HUES6 (cell line): ENCODE measurements at regions not wholly inside any gene's neighbourhood (a gene's known extent, or its start where the extent isn't known, plus 50 kb on each side); places are given as distances from the start of the nearest gene placed in this dataset.

Source experiments
- H3K27ac ChIP-seq: 2 replicates; pipeline ENCODE4 v1.7.0; 2013; ENCODE audit warnings: low read depth, mild to moderate bottlenecking, low read length, inconsistent platforms
- H3K27me3 ChIP-seq: 2 replicates; pipeline ENCODE4 v1.6.1; 2013; ENCODE audit warnings: low read length; ENCODE audit not compliant: control insufficient read depth, insufficient read depth
- H3K36me3 ChIP-seq: 2 replicates; pipeline ENCODE4 v1.6.1; 2013; ENCODE audit warnings: low read length; ENCODE audit not compliant: control insufficient read depth, insufficient read depth
- H3K4me1 ChIP-seq: 2 replicates; pipeline ENCODE4 v1.6.1; 2013; ENCODE audit warnings: low read length; ENCODE audit not compliant: control insufficient read depth, insufficient read depth
- H3K4me3 ChIP-seq: 2 replicates; pipeline ENCODE4 v1.5.1; 2013; ENCODE audit warnings: low read depth, low read length
- H3K9ac ChIP-seq: one replicate; pipeline ENCODE4 v1.6.1; 2013; ENCODE audit warnings: mild to moderate bottlenecking, low read length
- H3K9me3 ChIP-seq: 2 replicates; pipeline ENCODE4 v1.6.1; 2013; ENCODE audit warnings: low read depth, low read length; ENCODE audit not compliant: control insufficient read depth, insufficient read depth

DNA sequence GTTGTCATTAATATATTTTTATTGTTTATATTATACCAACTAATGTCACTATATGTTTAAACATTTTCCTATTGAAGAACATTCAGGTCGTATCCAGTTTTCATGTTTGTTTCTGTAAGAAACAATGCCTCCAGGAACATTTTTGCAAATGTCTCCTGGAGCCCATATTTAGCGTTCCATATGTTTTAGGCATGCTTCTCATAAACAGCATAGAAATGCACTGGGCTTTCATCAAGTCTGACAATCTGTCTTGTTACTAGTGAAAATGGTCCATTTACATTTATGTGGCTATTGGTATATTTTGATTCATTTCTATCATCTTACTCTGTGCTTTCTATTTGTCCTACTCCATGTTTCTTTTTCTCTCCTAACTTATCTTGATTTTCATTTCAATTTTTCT is 431.7 kb downstream of the TFAP2A start:
- Histone ChIP-seq H3K9ac (no peak overlapping the region), H3K4me1 (no peaks in the 10 kb centered on the region), H3K4me3 (no peak overlapping the region), H3K27me3 (no peaks in the 10 kb centered on the region), H3K9me3 (peaks cover 5% of the 10 kb centered on the region; the same call in 1 of the 2 replicates), H3K36me3 (no peaks in the 10 kb centered on the region), H3K27ac (no peak overlapping the region)

DNA sequence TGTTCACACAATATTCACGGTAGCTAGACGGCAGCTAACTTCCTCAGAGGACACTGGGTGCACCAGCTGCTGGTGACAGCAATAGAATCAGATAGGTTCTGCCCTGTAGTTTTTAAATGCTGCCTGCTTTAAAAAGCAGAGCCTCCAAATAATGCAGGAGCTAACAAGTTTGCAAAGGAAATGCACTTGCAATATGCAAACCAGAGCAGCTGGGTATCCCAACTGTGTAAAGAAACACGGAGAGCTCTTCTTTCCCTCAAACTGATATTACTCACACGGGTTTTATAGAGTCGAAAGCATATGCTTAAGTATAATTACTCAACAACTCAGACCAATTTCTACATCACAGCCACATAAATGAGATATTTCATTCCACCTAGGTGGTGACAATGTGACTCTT is 432.7 kb downstream of the TFAP2A start:
- no peak overlapping the region for H3K9ac ChIP-seq
- H3K4me3 ChIP-seq = no peak overlapping the region
- H3K9me3 ChIP-seq = peaks cover 5% of the 10 kb centered on the region; the same call in 1 of the 2 replicates
- no peaks in the 10 kb centered on the region for H3K27me3 ChIP-seq
- no peak overlapping the region for H3K27ac ChIP-seq
- H3K4me1 ChIP-seq = no peaks in the 10 kb centered on the region
- H3K36me3 ChIP-seq = no peaks in the 10 kb centered on the region

DNA sequence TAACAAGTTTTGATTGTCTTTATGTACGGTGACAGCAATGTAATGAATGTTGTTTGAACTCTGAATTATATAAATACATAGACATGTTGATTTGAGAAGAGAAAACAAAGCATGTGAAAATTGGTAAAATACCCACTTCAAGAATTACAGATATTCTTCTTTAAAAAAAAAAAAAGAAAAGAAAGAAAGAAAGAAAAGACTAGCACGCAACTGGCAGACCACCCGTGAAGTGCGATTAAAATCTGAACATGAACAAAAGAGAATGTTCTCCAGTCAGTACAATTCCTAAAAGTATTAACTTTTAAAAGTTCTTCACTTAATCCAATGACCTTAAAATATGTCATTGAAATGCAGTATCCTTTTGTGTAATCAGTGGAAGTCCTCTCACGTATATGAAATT is 434.9 kb downstream of the TFAP2A start:
- H3K27me3 ChIP-seq = no peaks in the 10 kb centered on the region
- peaks cover 5% of the 10 kb centered on the region; the same call in 1 of the 2 replicates for H3K9me3 ChIP-seq
- no peak overlapping the region for H3K4me3 ChIP-seq
- no peaks in the 10 kb centered on the region for H3K4me1 ChIP-seq
- H3K9ac ChIP-seq = no peak overlapping the region
- H3K36me3 ChIP-seq = no peaks in the 10 kb centered on the region
- H3K27ac ChIP-seq = no peak overlapping the region

DNA sequence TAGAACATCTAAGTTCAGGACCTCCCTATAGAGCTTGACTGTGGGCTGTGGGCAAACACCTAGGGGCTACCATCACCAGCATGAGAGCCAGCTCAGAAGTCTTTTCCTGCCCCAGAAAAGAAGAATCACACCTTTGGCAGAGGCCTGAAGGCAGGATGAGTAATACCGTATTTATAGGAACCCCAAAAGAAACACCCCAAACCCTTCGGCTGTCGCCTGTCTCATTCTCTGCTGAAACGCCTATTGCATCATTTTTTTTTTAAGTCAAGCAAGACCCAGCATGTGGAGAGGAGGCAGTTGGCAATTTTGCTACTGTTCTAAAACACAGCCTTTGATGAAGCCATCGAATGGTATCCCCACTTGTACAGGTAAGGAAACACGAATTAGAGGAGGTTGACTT is 436.4 kb downstream of the TFAP2A start:
- no peaks in the 10 kb centered on the region for H3K27me3 ChIP-seq
- no peaks in the 10 kb centered on the region for H3K4me1 ChIP-seq
- H3K4me3 ChIP-seq = no peak overlapping the region
- no peak overlapping the region for H3K9ac ChIP-seq
- H3K27ac ChIP-seq = no peak overlapping the region
- H3K9me3 ChIP-seq = no peaks in the 10 kb centered on the region
- no peaks in the 10 kb centered on the region for H3K36me3 ChIP-seq

DNA sequence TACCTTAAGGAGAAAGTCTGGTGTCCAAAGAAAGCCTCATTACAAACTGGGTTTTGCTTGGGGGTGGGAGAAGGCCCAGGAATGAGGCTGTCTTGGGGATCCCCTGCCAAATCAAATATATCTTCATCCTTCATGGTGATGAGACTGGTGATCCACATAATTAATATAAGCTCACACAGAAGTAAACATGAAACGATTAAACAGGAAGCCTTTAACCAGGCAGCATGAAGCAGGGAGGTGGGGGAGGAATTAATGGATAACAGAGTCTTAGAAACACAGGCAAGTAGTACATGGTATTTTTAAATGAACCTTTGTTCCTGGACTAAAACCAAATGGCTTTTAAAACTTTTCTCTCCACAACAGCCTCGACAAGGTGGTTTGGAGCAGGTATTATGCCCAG is 437.5 kb downstream of the TFAP2A start:
- H3K4me1 ChIP-seq = no peaks in the 10 kb centered on the region
- no peaks in the 10 kb centered on the region for H3K27me3 ChIP-seq
- no peaks in the 10 kb centered on the region for H3K9me3 ChIP-seq
- H3K27ac ChIP-seq = no peak overlapping the region
- no peaks in the 10 kb centered on the region for H3K36me3 ChIP-seq
- H3K4me3 ChIP-seq = no peak overlapping the region
- no peak overlapping the region for H3K9ac ChIP-seq

DNA sequence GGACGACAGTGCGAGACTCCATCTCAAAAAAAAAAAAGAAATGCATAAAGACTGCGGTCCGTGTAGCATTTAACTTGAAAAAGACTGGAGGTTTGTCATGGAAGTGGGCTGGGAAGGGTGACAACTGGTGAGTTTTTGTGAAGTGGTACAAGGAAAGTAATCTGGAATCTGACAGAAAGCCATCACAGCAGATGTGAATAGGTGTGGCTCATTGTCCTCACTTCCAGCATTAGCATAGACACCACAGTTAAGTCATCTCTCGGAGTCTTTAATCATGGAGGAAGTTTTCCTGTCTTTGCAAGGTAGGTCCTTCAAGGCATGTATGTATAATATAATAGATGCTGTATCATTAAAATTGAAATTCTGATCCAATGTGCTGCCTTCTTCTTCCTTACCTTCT is 453.2 kb downstream of the TFAP2A start:
- Histone ChIP-seq H3K27ac (no peak overlapping the region), H3K4me1 (no peaks in the 10 kb centered on the region), H3K36me3 (no peaks in the 10 kb centered on the region), H3K9me3 (no peaks in the 10 kb centered on the region), H3K27me3 (no peaks in the 10 kb centered on the region), H3K9ac (no peak overlapping the region), H3K4me3 (no peak overlapping the region)

DNA sequence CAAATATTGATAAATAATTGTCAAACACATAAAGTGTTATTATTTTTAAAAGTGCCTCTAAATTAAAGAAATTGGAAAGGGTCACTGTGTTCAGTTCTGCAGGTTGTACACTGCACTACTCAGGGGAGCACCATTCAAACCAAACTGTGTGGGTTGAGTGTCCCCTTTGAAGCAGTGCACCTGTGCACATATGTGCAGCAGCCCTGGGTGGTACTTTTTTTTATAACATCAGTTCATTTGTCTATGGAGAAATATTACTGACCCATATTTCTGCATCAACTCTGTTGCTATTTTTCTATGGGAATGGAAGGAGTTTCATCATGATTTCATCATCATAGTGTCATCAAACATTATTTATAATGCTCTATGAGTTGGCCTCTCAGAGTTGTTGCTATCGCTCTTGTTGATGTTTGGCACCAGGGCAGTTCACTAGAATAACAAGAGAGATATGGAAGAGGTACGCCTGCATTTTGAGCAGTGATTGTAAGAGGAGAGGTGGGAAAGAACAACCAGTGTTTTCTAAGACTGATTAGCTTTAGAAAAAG is 457.6 kb downstream of the TFAP2A start:
- H3K4me1 ChIP-seq = no peaks in the 10 kb centered on the region
- H3K27ac ChIP-seq = no peak overlapping the region
- H3K9ac ChIP-seq = no peak overlapping the region
- no peaks in the 10 kb centered on the region for H3K36me3 ChIP-seq
- H3K27me3 ChIP-seq = no peaks in the 10 kb centered on the region
- H3K4me3 ChIP-seq = no peak overlapping the region
- no peaks in the 10 kb centered on the region for H3K9me3 ChIP-seq

DNA sequence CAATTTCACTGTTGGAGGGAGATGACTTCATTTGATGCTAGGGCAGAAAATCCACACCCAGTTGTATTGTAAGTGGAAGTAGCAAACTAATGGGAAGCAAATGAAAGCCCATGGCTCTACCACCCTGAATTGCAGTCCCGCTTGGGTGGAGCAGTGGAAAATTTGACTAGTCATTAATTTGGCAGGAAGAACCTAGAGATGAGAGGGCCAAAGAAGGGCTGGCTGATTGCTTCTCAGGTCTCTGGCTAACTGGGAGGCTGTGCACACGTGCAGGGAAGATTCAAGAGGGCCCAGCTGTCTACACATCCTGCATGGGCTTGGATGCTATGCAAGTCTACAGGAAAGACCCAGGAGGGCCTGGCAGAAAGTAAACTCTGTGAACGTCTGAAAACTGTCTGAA is 466.2 kb downstream of the TFAP2A start:
- no peaks in the 10 kb centered on the region for H3K27me3 ChIP-seq
- H3K9me3 ChIP-seq = no peaks in the 10 kb centered on the region
- no peak overlapping the region for H3K4me3 ChIP-seq
- no peaks in the 10 kb centered on the region for H3K36me3 ChIP-seq
- H3K4me1 ChIP-seq = no peaks in the 10 kb centered on the region
- no peak overlapping the region for H3K27ac ChIP-seq
- H3K9ac ChIP-seq = no peak overlapping the region

DNA sequence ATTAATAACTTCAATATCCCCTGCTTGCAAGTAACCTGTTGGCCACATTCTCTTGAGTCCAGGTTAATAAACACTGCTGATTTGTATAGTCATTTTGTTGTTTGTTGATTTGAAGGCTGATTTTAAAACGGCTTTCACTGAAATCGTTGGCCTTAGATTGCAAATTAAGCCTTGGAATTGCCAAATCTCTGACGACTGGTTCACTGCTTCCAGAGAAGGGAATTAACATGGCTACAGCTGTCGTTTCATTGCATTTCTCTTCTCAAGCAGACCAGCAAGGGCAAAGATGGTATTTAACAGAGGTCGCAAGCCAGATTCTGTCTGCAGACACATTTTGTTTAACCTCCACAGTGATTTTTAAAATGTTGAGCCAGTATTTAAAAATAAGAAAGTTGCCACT is 470.9 kb downstream of the TFAP2A start:
- H3K9ac ChIP-seq = no peak overlapping the region
- no peaks in the 10 kb centered on the region for H3K4me1 ChIP-seq
- no peaks in the 10 kb centered on the region for H3K27me3 ChIP-seq
- peaks cover 3% of the 10 kb centered on the region; the same call in 1 of the 2 replicates for H3K9me3 ChIP-seq
- H3K27ac ChIP-seq = no peak overlapping the region
- H3K4me3 ChIP-seq = no peak overlapping the region
- no peaks in the 10 kb centered on the region for H3K36me3 ChIP-seq

DNA sequence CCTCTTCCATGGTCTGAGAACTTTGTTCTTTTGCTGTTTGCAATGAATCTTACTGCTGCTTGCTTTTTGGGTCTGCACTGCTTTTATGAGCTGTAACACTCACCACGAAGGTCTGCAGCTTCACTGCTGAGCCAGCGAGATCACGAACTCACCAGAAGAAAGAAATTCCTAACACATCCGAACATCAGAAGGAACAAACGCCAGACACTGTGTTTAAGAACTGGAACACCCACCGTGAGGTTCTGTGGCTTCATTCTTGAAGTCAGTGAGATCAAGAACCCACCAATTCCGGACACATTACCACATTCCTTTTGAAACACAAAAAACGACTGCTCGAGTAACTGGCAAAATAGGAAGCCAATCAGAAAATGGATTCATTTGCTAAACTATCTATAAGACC is 471.8 kb downstream of the TFAP2A start:
- H3K36me3 ChIP-seq = no peaks in the 10 kb centered on the region
- no peak overlapping the region for H3K9ac ChIP-seq
- H3K4me1 ChIP-seq = no peaks in the 10 kb centered on the region
- no peak overlapping the region for H3K4me3 ChIP-seq
- H3K9me3 ChIP-seq = peaks cover 3% of the 10 kb centered on the region; the same call in 1 of the 2 replicates
- H3K27ac ChIP-seq = no peak overlapping the region
- no peaks in the 10 kb centered on the region for H3K27me3 ChIP-seq

DNA sequence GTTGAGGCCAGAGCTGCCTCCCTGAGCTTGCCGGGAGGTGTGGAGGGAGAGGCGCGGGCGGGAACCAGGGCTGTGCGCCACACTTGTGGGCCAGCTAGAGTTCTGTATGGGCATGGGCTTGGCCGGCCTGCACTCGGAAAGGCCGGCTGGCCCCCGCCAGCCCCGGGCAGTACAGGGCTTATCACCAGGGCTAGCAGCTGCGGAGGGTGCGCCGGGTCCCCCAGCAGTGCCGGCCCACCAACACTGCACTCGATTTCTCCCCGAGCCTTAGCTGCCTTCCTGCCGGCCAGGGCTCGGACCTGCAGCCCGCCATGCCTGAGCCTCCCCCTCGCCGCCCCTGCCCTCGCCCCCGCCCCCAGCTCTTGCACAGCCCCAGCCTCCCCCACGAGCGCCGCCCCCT is 472.7 kb downstream of the TFAP2A start:
- Histone ChIP-seq H3K27ac (no peak overlapping the region), H3K27me3 (no peaks in the 10 kb centered on the region), H3K9me3 (peaks cover 3% of the 10 kb centered on the region; the same call in 1 of the 2 replicates), H3K4me1 (no peaks in the 10 kb centered on the region), H3K9ac (no peak overlapping the region), H3K4me3 (no peak overlapping the region), H3K36me3 (no peaks in the 10 kb centered on the region)

DNA sequence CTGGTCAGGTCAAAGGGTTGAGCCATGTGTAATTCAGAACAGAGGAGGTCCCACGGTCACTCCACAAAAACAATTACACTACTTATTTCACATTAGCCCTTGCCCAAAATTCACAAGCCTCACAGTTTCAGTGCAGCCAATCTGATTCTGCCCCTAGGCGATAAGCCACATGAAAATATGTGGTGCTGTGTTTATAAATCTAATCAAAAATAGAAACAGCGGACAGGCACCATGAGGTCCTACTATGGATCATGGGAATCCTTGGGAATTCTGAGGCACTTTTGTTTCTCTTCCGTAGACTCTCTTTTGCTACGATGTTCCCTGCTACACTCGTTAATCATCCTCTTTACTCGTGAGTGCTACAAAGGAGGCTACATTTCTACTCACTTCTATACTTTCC is 476.1 kb downstream of the TFAP2A start:
- H3K9ac ChIP-seq = no peak overlapping the region
- peaks cover 3% of the 10 kb centered on the region; the same call in 1 of the 2 replicates for H3K9me3 ChIP-seq
- H3K27me3 ChIP-seq = no peaks in the 10 kb centered on the region
- no peaks in the 10 kb centered on the region for H3K4me1 ChIP-seq
- H3K27ac ChIP-seq = no peak overlapping the region
- no peaks in the 10 kb centered on the region for H3K36me3 ChIP-seq
- no peak overlapping the region for H3K4me3 ChIP-seq
